B cell (primary cell): ENCODE measurements at regions not wholly inside any gene's neighbourhood (a gene's known extent, or its start where the extent isn't known, plus 50 kb on each side); places are given as distances from the start of the nearest gene placed in this dataset.

Source experiments
- ATAC-seq: fragments of 200-7000 bp; cut with Tn5 transposase; one replicate; pipeline ENCODE4 v1.10.0; 2021; ENCODE audit warnings: low read depth, mild to moderate bottlenecking, moderate number of reproducible peaks, moderate library complexity
- CTCF ChIA-PET: fragments of 350-600 bp; sonication (Branson Sonifier 250); formaldehyde crosslinking; loops from one replicate; lab custom pipeline; 2021; ENCODE audit warnings: antibody characterized with exemption, inconsistent platforms; lab: Charles Lee
- POLR2A ChIA-PET: fragments of 350-600 bp; sonication (Branson Sonifier 250); formaldehyde crosslinking; loops from one replicate; lab custom pipeline; 2021; ENCODE audit warnings: antibody characterized with exemption; lab: Charles Lee
- DNase-seq: peaks from one replicate; pipeline ENCODE4 v3.0.0; 2013
- H2AFZ ChIP-seq: 2 replicates; pipeline ENCODE4 v1.6.1; 2012; ENCODE audit warnings: mild to moderate bottlenecking, low read depth, low read length; ENCODE audit not compliant: insufficient read depth, poor library complexity, severe bottlenecking
- H3K27ac ChIP-seq, 2 donors: 1 replicate in 1 of 2; 2 replicates in 1 of 2; pipeline ENCODE4 v1.5.1; 2012 to 2013; ENCODE audit warnings: low read length in 2 of 2, mild to moderate bottlenecking in 2 of 2, moderate library complexity in 1 of 2
- H3K27me3 ChIP-seq, 4 experiments: fragments of 200-600 bp in 1 of 4; sonication (generic) in 1 of 4; replicated peaks in 1 of 4; 1 replicate in 2 of 4; 2 replicates in 2 of 4; pipeline versions ENCODE4 v1.6.1 to v1.7.0; 2013 to 2016; ENCODE audit warnings: low read length in 3 of 4, mild to moderate bottlenecking in 2 of 4, mixed read lengths in 1 of 4, moderate library complexity in 1 of 4; ENCODE audit not compliant: insufficient read depth in 4 of 4, control insufficient read depth in 3 of 4; ENCODE audit errors: control extremely low read depth in 1 of 4
- H3K36me3 ChIP-seq, 2 experiments: replicated peaks in 1 of 2; 1 replicate in 1 of 2; 2 replicates in 1 of 2; pipeline versions ENCODE4 v1.6.1 to v1.7.1; 2013; ENCODE audit warnings: low read length in 1 of 2; ENCODE audit not compliant: insufficient read depth in 2 of 2, control insufficient read depth in 1 of 2; ENCODE audit errors: control extremely low read depth in 1 of 2, extremely low read depth in 1 of 2
- H3K4me1 ChIP-seq, 2 donors: fragments of 200-600 bp in 1 of 2; sonication (generic) in 1 of 2; 1 replicate in 1 of 2; 2 replicates in 1 of 2; pipeline versions ENCODE4 v1.5.1 to v1.6.1; 2013 to 2017; ENCODE audit warnings: low read length in 2 of 2; ENCODE audit not compliant: control insufficient read depth in 2 of 2, insufficient read depth in 2 of 2
- H3K4me2 ChIP-seq: replicated peaks from 2 replicates; pipeline ENCODE3; 2012; ENCODE audit warnings: mild to moderate bottlenecking, low read depth, low read length; ENCODE audit not compliant: poor library complexity, severe bottlenecking
- H3K4me3 ChIP-seq, 5 experiments: fragments of 200-600 bp in 1 of 5; sonication (generic) in 1 of 5; 1 replicate in 3 of 5; 2 replicates in 2 of 5; pipeline versions ENCODE4 v1.5.1 to v1.7.0; 2011 to 2016; ENCODE audit warnings: low read length in 4 of 5, mild to moderate bottlenecking in 4 of 5, low read depth in 2 of 5, control low read depth in 1 of 5, moderate library complexity in 1 of 5; ENCODE audit not compliant: insufficient read depth in 1 of 5; ENCODE audit errors: control extremely low read depth in 1 of 5, extremely low read depth in 1 of 5
- H3K79me2 ChIP-seq: fragments of 200-600 bp; sonication (generic); one replicate; pipeline ENCODE4 v1.6.0; 2016; ENCODE audit warnings: low read length; ENCODE audit not compliant: control insufficient read depth, insufficient read depth
- H3K9ac ChIP-seq: fragments of 200-600 bp; sonication (generic); 2 replicates; pipeline ENCODE4 v1.6.1; 2017; ENCODE audit warnings: mild to moderate bottlenecking, low read length, moderate library complexity
- H3K9me3 ChIP-seq, 3 donors: one replicate each; pipeline versions ENCODE4 v1.6.1 to v1.7.1; 2013; ENCODE audit warnings: low read length in 2 of 3; ENCODE audit not compliant: control insufficient read depth in 2 of 3, insufficient read depth in 1 of 3; ENCODE audit errors: control extremely low read depth in 1 of 3
- H4K20me1 ChIP-seq: 2 replicates; pipeline ENCODE4 v1.6.0; 2012; ENCODE audit warnings: mild to moderate bottlenecking, low read length; ENCODE audit not compliant: insufficient read depth, control insufficient read depth, poor library complexity, severe bottlenecking
- H3K27ac Mint-ChIP-seq: one replicate; pipeline ENCODE4 v1.8.0; 2021; ENCODE audit warnings: mixed read lengths
- H3K27me3 Mint-ChIP-seq: one replicate; pipeline ENCODE4 v1.8.0; 2021; ENCODE audit warnings: mixed read lengths
- H3K4me1 Mint-ChIP-seq: one replicate; pipeline ENCODE4 v1.8.0; 2021; ENCODE audit warnings: mixed read lengths
- H3K4me3 Mint-ChIP-seq: one replicate; pipeline ENCODE4 v1.8.0; 2021; ENCODE audit warnings: mixed read lengths
- H3K9me3 Mint-ChIP-seq: one replicate; pipeline ENCODE4 v1.8.0; 2022; ENCODE audit warnings: mixed read lengths; ENCODE audit not compliant: insufficient read depth
- CTCF ChIP-seq: fragments of 200-600 bp; IDR thresholded peaks from one replicate; pipeline ENCODE4 v1.8.0; 2022; ENCODE audit warnings: antibody characterized with exemption, mild to moderate bottlenecking
- EZH2 ChIP-seq: IDR thresholded peaks from 2 replicates; pipeline ENCODE4 v1.6.1; 2012; ENCODE audit warnings: borderline replicate concordance, low read depth, mild to moderate bottlenecking, moderate library complexity, low read length; ENCODE audit not compliant: insufficient read depth, poor library complexity, severe bottlenecking
- whole genome bisulfite sequencing: methylation state at CpG from one replicate; pipeline ENCODE4 v1.1.5; 2013; ENCODE audit warnings: missing lambda C conversion rate; ENCODE audit not compliant: insufficient coverage; 5-methylcytosine and 5-hydroxymethylcytosine counted together
- intact Hi-C: fragments of 100-400 bp; cut with micrococcal nuclease; formaldehyde crosslinking; loops from one replicate; pipeline ENCODE4 v1.10.0; 2022

GRCh38 chr5:24773261-24773660 is 128.5 kb upstream of the CDH10 start:
- Histone ChIP-seq H3K79me2 (no peaks in the 10 kb centered on the region), H3K27me3 (no peaks in the 10 kb centered on the region), H3K4me1 (no peaks in the 10 kb centered on the region), H3K4me3 (no peak overlapping the region), H3K9ac (no peak overlapping the region), H3K4me2 (no peak overlapping the region), H3K9me3 (no peaks in the 10 kb centered on the region), H4K20me1 (no peaks in the 10 kb centered on the region), H2AFZ (no peak overlapping the region), H3K36me3 (no peaks in the 10 kb centered on the region), H3K27ac (no peak overlapping the region)
- H3K4me3 Mint-ChIP-seq: no peak overlapping the region
- DNase-seq (no peak), ATAC-seq (no peak)
- ChIA-PET POLR2A (no interaction called here), CTCF (no interaction called here)
- H3K27me3 Mint-ChIP-seq: no peaks in the 10 kb centered on the region
- TF ChIP-seq CTCF: no peak
- no peak for TF ChIP-seq EZH2
- intact Hi-C loops: no loop called here
- WGBS: no CpG with 5 or more reads among the region's 1 CpG
- H3K27ac Mint-ChIP-seq: no peak overlapping the region
- no peaks in the 10 kb centered on the region for H3K4me1 Mint-ChIP-seq
- peaks cover 5% of the 10 kb centered on the region for H3K9me3 Mint-ChIP-seq

GRCh38 chr5:24767086-24767485 is 122.3 kb upstream of the CDH10 start:
- no peak for DNase-seq
- Histone ChIP-seq H2AFZ (no peak overlapping the region), H3K9ac (no peak overlapping the region), H3K9me3 (peaks cover 0 to 14% (median 0%) of the 10 kb centered on the region in 3 donors), H3K4me2 (no peak overlapping the region), H3K27ac (no peak overlapping the region), H3K4me1 (no peaks in the 10 kb centered on the region), H4K20me1 (no peaks in the 10 kb centered on the region), H3K36me3 (no peaks in the 10 kb centered on the region), H3K4me3 (no peak overlapping the region), H3K27me3 (no peaks in the 10 kb centered on the region), H3K79me2 (no peaks in the 10 kb centered on the region)
- H3K4me1 Mint-ChIP-seq: no peaks in the 10 kb centered on the region
- CTCF ChIA-PET: no interaction called here
- POLR2A ChIA-PET: no interaction called here
- peaks cover 3% of the 10 kb centered on the region for H3K9me3 Mint-ChIP-seq
- no peaks in the 10 kb centered on the region for H3K27me3 Mint-ChIP-seq
- no peak for ATAC-seq
- H3K4me3 Mint-ChIP-seq: no peak overlapping the region
- intact Hi-C loops: no loop called here
- H3K27ac Mint-ChIP-seq: no peak overlapping the region
- TF ChIP-seq CTCF: no peak
- TF ChIP-seq EZH2: no peak
